CD4-positive, alpha-beta T cell treated with Interleukin-15 for 1 hour (primary cell): ENCODE measurements at regions not wholly inside any gene's neighbourhood (a gene's known extent, or its start where the extent isn't known, plus 50 kb on each side); places are given as distances from the start of the nearest gene placed in this dataset.

Experiments
- DNase-seq: peaks from one replicate; pipeline ENCODE4 v3.0.0-alpha.2; 2020

DNA sequence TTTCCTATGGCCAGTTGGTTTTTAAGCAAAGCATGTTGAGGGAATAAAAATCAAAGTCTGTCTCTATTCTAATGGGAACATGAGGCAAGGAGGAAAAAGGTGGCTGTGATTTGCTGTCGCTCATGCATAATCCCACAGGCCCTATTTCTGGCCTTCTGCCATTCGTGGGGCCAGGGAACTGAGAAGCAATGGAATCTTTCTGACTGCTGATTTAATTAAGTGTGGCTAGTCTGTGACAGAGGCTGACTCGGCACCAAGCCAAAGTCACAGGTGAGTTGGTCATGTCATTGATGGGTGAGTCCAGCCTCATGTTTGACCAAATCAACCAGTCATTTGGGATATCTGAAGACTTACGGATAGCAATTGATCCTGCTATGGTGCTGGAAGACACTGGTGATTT, 429.3 kb upstream of the CADM1 start:
- no peak for DNase-seq

GRCh38 chr11:115931548-115932083, 427.4 kb upstream of the CADM1 start:
- DNase-seq, result no peak

- peak; percentile 50 for DNase-seq
Observed at GRCh38 chr11:115930886-115931547, 426.8 kb upstream of the CADM1 start.

- no peak for DNase-seq
Observed at GRCh38 chr11:115930291-115930690, 426.1 kb upstream of the CADM1 start.

DNA sequence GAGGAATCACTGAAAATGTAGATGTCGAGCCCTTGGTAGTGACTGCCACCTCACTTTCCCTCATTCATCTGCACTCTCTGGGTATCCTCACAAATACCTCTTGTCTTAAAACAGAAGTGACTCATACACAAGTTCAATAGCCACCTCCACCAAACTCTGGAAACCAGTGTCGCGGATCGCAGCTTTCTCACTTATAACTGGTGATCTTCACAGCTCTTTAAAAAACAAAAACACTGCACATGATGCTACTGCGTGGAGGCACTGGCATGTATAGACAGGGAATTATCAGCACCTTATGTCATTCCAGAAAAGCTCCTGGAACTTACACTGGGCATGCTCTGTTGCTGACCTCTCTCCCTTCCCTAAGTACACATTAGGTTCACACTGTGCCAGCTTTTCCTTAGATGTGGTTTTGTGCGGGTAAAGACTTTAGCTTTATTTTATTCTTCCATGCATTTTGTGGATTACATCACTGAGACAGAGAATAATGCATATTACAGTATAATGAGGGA, 425.5 kb upstream of the CADM1 start:
- no peak for DNase-seq

DNA sequence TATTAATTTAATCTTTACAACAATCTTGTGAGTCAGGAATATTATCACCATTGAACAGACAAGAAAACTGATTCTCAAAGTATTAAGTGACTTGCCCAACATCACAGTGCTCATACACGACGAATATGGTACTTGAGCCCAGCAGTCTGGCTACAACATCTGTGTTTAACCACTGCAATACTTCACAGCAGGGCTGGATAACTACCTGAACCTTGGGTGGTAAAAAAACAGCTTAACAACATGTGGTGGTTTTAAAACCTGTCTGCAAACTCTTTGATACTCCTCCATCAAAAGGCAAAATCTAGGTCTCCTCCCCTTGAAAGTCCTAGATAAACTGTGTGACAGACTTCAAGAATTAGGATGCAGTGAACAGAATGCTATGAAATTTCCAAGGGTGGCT, 424.6 kb upstream of the CADM1 start:
- DNase-seq, result no peak

GRCh38 chr11:115927823-115928329, 423.7 kb upstream of the CADM1 start:
- DNase-seq, result no peak

- no peak for DNase-seq
Observed at GRCh38 chr11:115926601-115927000, 422.4 kb upstream of the CADM1 start.

- no peak for DNase-seq
Observed at GRCh38 chr11:115926138-115926537, 421.9 kb upstream of the CADM1 start.

DNA sequence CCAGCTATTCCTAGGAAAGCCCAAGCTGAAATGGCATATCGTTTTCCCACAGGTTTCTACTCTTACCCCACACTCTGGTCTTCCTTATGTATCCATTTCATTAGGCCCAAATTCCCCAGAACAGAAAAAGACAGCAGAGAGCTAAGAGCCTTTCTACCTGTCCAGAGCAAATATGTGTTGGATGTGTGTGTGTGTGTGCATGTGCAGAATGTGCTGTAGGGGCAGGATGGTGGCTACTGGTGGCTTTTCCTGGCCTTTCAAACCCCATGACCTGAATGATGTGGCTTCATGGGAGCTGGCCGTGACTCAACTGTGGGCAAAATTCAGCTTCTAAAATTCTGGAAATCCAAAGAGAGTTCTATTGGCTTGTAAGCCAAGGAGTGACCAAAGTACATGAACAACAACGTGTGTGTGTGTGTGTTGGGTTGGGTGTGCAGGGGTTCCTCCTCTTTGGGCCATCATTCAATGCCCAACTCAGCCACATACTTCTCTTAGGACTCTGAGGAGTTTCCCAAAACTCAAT, 421.4 kb upstream of the CADM1 start:
- no peak for DNase-seq

DNA sequence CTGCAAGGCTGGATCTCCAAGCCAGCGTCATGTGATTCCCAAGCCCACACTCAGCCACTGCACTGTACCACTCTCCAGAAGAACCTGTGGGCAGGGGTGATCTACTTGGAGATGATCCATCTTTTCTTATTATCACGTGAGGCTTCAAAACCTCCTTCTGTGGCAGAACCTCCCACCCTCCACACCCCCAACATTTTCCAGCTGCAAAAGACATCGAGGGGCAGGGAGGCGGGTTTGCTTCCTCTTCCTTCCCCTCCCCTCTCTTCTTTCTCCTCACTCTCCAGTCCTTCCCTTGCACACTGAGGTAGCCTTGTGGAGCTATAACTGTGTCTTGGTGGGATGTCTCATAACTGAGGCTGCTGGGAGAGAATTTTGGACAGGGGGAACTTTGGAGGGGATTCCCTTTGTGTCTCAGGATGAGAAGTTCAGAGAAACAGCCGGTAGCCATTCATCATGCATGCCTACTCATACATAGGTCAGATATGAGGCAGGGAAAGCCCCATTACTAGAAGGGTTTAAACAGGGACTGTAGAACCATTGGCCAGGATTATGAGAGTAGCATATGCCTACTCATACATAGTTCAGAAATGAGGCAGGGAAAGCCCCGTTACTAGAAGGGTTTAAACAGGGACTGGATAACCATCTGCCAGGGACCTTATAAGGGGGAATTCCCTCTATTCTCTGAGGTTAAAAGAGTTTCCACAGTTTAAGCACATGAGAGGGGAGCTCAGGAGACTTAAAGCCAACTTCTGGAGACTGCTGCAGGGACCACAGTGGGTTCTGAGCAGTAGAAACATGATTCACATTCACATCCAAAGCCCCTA, 420.7 kb upstream of the CADM1 start:
- DNase-seq, result no peak

GRCh38 chr11:115922876-115923275, 418.7 kb upstream of the CADM1 start:
- no peak for DNase-seq

DNA sequence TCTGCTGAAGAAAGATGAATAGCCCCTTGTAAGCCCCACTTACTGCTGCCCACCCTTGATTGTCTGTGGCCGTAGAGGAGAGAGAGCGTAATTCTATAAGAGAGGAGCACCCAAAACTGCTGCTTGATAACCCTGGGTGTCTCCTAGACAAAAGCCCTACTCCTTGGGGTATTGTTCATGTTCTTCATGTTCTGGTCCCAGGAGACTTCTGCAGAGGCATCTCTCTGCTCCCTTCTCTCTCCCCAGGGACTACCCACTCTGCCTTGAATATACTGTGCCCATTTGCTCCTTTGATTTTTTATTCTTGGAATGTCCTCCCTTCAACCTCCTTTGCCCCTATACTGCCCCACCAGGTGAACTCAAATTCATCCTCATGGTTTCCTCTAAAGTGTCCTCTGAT, 417.8 kb upstream of the CADM1 start:
- no peak for DNase-seq

DNA sequence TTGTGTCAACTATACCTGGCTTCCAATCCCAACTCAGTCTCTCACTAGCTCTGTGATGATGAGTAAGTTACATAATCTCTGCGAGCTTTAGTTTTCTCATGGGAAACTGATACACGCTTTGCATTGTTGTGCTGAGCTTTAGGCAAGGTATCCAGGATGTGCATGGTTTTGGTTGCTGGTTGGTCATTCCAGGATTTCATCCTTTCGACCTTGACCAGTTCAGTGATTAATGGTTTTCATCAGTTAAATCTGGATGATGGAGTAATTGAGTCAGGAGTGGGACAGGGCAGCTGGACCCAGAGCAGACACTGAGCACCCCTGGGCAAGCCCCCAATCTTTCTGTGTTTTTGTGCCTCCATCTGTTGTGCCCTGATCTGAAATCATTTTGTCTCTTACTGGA, 417.3 kb upstream of the CADM1 start:
- no peak for DNase-seq

DNA sequence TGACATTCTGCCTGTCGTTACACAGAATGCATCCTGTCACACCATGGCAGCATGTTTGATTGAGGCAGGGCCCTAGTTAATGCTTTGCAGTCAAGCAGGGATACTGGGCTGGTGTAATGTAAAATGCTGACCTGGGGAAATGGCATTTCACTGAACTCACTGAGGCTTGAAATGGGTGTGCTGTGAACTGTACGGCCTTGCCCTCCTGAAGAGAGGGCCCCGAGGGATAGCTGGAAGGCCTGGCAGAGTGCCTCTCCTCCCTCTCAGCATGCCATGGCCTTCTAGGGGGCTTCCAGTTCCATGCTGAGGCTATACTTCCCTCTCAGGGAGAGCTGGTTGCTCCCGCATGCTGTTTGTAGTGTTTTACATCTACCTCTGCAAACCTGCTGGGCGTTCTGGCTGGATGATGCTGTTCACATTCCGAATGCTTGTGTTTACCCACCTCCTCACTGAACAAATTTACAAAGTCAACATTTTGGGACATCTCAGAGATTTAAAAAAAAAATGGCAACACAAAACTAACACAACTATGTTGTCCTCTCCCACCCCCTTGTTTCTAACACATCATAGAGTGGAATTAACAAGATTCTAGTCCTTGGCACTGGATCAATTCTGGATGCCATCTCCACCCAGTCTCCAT, 416.7 kb upstream of the CADM1 start:
- no peak for DNase-seq

DNA sequence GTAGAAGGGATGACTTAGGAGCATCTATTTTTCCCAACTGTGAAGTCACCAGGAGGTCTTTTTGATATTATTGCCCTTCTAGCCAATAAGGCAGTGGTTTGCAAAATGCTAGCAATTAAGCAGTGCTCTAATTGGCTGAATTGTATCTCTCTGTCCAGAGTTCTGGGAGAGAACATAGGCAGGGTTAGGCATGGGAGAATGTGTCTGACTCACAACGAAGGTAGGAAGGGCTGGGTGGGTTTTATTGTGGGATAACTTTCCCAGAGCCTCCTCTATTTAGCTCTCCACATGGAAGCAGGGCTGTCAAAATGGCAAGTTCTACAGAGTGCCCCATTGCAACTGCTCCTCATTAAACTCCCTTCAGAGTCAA, 415.9 kb upstream of the CADM1 start:
- no peak for DNase-seq

DNA sequence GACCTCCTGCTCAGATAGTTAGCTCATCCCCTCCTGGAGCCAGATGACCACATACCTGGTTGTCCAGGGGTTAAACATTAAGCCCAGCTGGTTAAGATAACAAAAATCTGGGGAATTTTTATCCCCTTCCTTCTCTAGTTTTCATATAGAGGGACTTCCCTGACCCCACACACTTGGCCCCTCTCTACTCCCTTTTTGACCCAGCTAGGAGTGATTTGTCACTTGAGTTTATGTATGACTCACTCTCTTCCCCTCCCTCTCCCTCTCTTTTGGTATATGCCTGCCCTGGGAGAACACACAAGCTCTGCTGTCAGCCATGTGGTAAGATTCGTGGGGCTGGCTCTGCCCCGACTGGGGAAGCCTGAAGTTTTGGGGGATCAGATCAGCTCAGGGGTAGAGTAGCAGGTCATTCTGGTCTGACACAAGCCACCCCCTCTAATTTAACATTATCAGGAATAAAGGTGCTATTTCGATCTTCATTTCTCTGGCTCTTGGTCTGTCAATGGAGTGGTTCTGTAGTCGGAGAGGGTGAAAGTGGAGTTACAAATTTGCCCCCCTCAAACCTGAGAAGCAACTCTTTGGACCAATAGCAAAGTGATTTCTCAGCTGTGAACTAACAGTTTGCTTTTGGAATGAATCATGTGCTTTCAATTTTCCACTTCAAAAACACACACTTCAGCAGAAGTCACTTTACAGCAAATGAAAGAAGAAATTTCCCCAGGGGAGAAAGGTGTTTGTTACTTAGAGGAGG, 415.3 kb upstream of the CADM1 start:
- DNase-seq, result no peak

DNA sequence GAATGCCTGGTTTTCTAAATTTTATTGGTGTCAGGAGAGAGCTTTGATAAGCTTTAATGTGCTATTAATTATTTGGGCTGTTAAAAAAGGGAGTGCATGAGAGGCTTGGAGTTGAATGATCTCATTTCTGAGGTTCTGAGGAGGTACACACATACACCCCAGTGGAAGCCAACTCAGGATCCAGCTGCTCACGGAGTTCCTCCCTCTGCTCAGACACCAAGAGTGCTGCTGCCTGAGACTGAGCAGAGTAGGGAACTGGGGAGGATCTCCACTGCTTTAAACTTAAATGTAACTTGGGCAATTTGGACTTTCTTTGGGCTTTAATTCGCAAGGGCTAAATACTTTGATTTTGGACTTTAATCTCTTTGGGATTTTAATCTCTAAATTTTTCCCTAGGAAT, 414.4 kb upstream of the CADM1 start:
- DNase-seq, result no peak

- no peak for DNase-seq
Observed at GRCh38 chr11:115916608-115917007, 412.4 kb upstream of the CADM1 start.

DNA sequence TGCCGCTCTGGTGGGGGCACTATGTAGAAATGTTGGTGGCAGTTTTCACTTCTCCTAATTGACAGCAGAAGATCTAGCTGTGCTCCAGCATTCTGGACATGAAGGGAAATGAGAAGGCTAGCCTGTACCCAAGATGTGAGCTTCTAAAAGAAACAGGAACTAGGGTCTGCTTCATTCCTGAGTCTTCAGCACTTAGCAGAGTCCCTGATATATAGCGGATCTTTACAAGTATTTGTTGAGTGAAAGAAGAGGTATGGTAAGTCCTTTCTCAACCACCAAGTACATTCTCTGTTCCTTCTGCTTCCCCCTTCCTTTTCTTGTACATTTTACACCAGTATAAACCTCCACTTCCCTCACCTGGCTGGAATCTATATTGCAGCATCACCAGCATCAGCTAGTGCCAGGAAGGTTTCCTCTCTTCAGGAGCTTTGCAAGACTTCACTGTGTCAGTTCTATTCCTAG, 408.3 kb upstream of the CADM1 start:
- peak; percentile 24 for DNase-seq

- DNase-seq, result no peak
Observed at GRCh38 chr11:115911613-115912346, 407.6 kb upstream of the CADM1 start.

- no peak for DNase-seq
Observed at GRCh38 chr11:115910379-115910778, 406.2 kb upstream of the CADM1 start.
